ENCODE measurements at regions not wholly inside any gene's neighbourhood (a gene's known extent, or its start where the extent isn't known, plus 50 kb on each side); places are given as distances from the start of the nearest gene placed in this dataset.

- TF ChIP-seq CTCF (IDR thresholded peaks at IDR 0.05; ENCODE audit: low read depth, low read length): no peak
- no peak overlapping the region for H3K4me3 ChIP-seq (replicated peaks in 1 of 2; ENCODE audit: low read depth in 2 of 2, low read length in 2 of 2)
- DNase-seq (ENCODE audit: low read depth in 2 of 2): no peak
Measured at GRCh38 chrX:131703646-131704045, 159.8 kb downstream of the OR13H1 start.

GRCh38 chrX:131704136-131704695 is 160.3 kb downstream of the OR13H1 start:
- TF ChIP-seq CTCF (IDR thresholded peaks at IDR 0.05; ENCODE audit: low read depth, low read length): no peak
- no peak for DNase-seq (ENCODE audit: low read depth in 2 of 2)
- no peak overlapping the region for H3K4me3 ChIP-seq (replicated peaks in 1 of 2; ENCODE audit: low read depth in 2 of 2, low read length in 2 of 2)

- no peak for TF ChIP-seq CTCF (IDR thresholded peaks at IDR 0.05; ENCODE audit: low read depth, low read length)
- no peak for DNase-seq (ENCODE audit: low read depth in 2 of 2)
- no peak overlapping the region for H3K4me3 ChIP-seq (replicated peaks in 1 of 2; ENCODE audit: low read depth in 2 of 2, low read length in 2 of 2)
Measured at GRCh38 chrX:131709553-131709952, 165.7 kb downstream of the OR13H1 start.

GRCh38 chrX:131711478-131711867 is 167.6 kb downstream of the OR13H1 start:
- DNase-seq (ENCODE audit: low read depth in 2 of 2): no peak
- no peak overlapping the region for H3K4me3 ChIP-seq (replicated peaks in 1 of 2; ENCODE audit: low read depth in 2 of 2, low read length in 2 of 2)
- no peak for TF ChIP-seq CTCF (IDR thresholded peaks at IDR 0.05; ENCODE audit: low read depth, low read length)

- no peak for DNase-seq (ENCODE audit: low read depth in 2 of 2)
- no peak for TF ChIP-seq CTCF (IDR thresholded peaks at IDR 0.05; ENCODE audit: low read depth, low read length)
- no peak overlapping the region for H3K4me3 ChIP-seq (replicated peaks in 1 of 2; ENCODE audit: low read depth in 2 of 2, low read length in 2 of 2)
Measured at GRCh38 chrX:131723646-131724045, 179.8 kb downstream of the OR13H1 start.

GRCh38 chrX:131724292-131724691 is 180.4 kb downstream of the OR13H1 start:
- no peak for DNase-seq (ENCODE audit: low read depth in 2 of 2)
- TF ChIP-seq CTCF (IDR thresholded peaks at IDR 0.05; ENCODE audit: low read depth, low read length): no peak
- no peak overlapping the region for H3K4me3 ChIP-seq (replicated peaks in 1 of 2; ENCODE audit: low read depth in 2 of 2, low read length in 2 of 2)

- DNase-seq (ENCODE audit: low read depth in 2 of 2): no peak
- H3K4me3 ChIP-seq (replicated peaks in 1 of 2; ENCODE audit: low read depth in 2 of 2, low read length in 2 of 2): no peak overlapping the region
- TF ChIP-seq CTCF (IDR thresholded peaks at IDR 0.05; ENCODE audit: low read depth, low read length): no peak
Measured at GRCh38 chrX:131725001-131725654, 181.3 kb downstream of the OR13H1 start.

Measured in cardiac fibroblast (primary cell).